Heart left ventricle (tissue), 16 donors: ENCODE measurements at regions not wholly inside any gene's neighbourhood (a gene's known extent, or its start where the extent isn't known, plus 50 kb on each side); places are given as distances from the start of the nearest gene placed in this dataset.

ENCODE experiments used
- ATAC-seq, 4 donors: fragments of 200-7000 bp; cut with Tn5 transposase; one replicate each; pipeline ENCODE4 v1.9.1; 2020 to 2022; ENCODE audit warnings: moderate library complexity in 4 of 4, mild to moderate bottlenecking in 3 of 4, moderate number of reproducible peaks in 1 of 4
- DNase-seq, 5 donors: peaks; one replicate each; pipeline ENCODE4 v3.0.0-alpha.2; 2020
- H3K27ac ChIP-seq, 12 donors: fragments of 200-600 bp; sonication (generic) in 4 of 12; one replicate each; pipeline versions ENCODE4 v1.5.0 to v1.8.0; 2016 to 2022; ENCODE audit warnings: mild to moderate bottlenecking in 2 of 12
- H3K27me3 ChIP-seq, 9 donors: fragments of 200-600 bp; sonication (generic) in 2 of 9; one replicate each; pipeline versions ENCODE4 v1.5.1 to v1.8.0; 2016 to 2022; ENCODE audit warnings: mild to moderate bottlenecking in 3 of 9
- H3K36me3 ChIP-seq, 9 donors: fragments of 200-600 bp; sonication (generic) in 2 of 9; one replicate each; pipeline versions ENCODE4 v1.5.0 to v1.8.0; 2018 to 2022; ENCODE audit warnings: mild to moderate bottlenecking in 2 of 9
- H3K4me1 ChIP-seq, 12 donors: fragments of 200-600 bp; sonication (generic) in 4 of 12; one replicate each; pipeline versions ENCODE4 v1.5.0 to v1.8.0; 2016 to 2022; ENCODE audit warnings: mild to moderate bottlenecking in 3 of 12
- H3K4me3 ChIP-seq, 12 donors: fragments of 200-600 bp; sonication (generic) in 4 of 12; one replicate each; pipeline versions ENCODE4 v1.5.0 to v1.8.0; 2017 to 2022; ENCODE audit warnings: mild to moderate bottlenecking in 9 of 12, moderate library complexity in 4 of 12
- H3K9me3 ChIP-seq, 12 donors: fragments of 200-600 bp; sonication (generic) in 4 of 12; one replicate each; pipeline versions ENCODE4 v1.5.0 to v1.8.0; 2016 to 2022; ENCODE audit warnings: mild to moderate bottlenecking in 1 of 12
- POLR2A ChIP-seq, 2 donors: fragments of 450-650 bp; IDR thresholded peaks; one replicate each; pipeline ENCODE4 v1.6.1; 2017; ENCODE audit warnings: antibody characterized with exemption in 2 of 2, mild to moderate bottlenecking in 2 of 2, moderate library complexity in 2 of 2
- WGBS, 4 donors: extraction: QIAGEN DNeasy Blood & Tissue Kit in 2 of 4; methylation state at CpG; one replicate each; pipeline versions ENCODE4 v1.1.5 to v1.1.7; 2013 to 2018; 5-methylcytosine and 5-hydroxymethylcytosine counted together
- intact Hi-C, 10 donors: fragments of 100-400 bp; cut with DNase I; formaldehyde crosslinking; loops; one replicate each; pipeline versions ENCODE4 v1.11.1 to v1.14.2; 2022
- TF ChIP-seq, protein P1 (sequence below), 12 donors: fragments of 200-600 bp; sonication (generic) in 4 of 12; IDR thresholded peaks; one replicate each; pipeline versions ENCODE4 v1.5.0 to v1.8.0; 2018 to 2022; ENCODE audit warnings: antibody characterized with exemption in 12 of 12, mild to moderate bottlenecking in 5 of 12
- donor health status: ischemic (EF 13 %, LVEDD 7.1; RV severe dilation, severe dysfunction).
- donor health status: healthy with polysubstance abuse.
- donor health status: DM: no; HTN: yes; CAD: no.
- donor health status: DM: no; HTN: no; CAD: no.
- donor health status: ischemic (EF 25% LVEDD 6.9; RV normal size, moderate dysfunction).
- donor health status: ischemic (EF 25% LVEDD 5.7; RV mildly dilated, moderate dysfunction).
- donor health status: healthy.
- donor health status: DM: yes; HTN: yes; CAD: no.
- donor health status: ischemic (EF 35%, LVEDD 5.7; RV mildly dilated, moderate dysfunction).
- donor health status: nonischemic (EF 11% LVEDD 7.7; RV severe dilation, severe dysfunction).
- donor health status: DM: yes; HTN: yes; CAD: no.
- donor health status: PGD.
- donor health status: ischemic (EF 29% LVEDD 5.4; RV normal size, mild dysfunction).
- donor health status: nonischemic (EF 23%, LVEDD 6.1; RV moderate dilation, normal function).

DNA sequence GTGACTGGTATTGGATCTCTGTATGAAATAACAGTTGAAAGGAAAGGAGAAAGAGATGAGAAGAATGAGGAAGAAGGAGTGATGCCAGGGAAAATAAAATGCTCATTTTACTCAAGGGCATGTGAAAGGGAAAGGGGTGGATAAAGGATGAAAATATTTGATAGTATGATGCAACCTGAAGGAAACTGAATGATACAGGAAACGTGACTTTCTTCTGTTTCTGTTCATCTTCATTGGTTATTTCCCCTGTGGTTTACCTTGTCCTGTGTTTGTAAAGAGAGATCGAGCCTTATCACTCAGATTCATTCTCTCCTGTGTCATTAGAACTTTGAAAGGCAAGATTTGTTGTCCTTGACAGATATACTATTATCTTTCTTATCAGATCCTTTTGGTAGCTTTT is 243.6 kb upstream of the SLITRK3 start:
- Histone ChIP-seq H3K36me3 (no peaks in the 10 kb centered on the region), H3K27ac (no peak overlapping the region), H3K4me3 (no peak overlapping the region), H3K9me3 (peaks cover 0 to 10% (median 0%) of the 10 kb centered on the region in 12 donors), H3K4me1 (no peaks in the 10 kb centered on the region), H3K27me3 (no peaks in the 10 kb centered on the region)
- DNase-seq (no peak), ATAC-seq (no peak)
- intact Hi-C loops: no loop called here
- 29 to 43% (median 36%) methylated on average over 2 of the region's 2 CpGs for WGBS, 4 donors
- TF ChIP-seq, protein P1, sequence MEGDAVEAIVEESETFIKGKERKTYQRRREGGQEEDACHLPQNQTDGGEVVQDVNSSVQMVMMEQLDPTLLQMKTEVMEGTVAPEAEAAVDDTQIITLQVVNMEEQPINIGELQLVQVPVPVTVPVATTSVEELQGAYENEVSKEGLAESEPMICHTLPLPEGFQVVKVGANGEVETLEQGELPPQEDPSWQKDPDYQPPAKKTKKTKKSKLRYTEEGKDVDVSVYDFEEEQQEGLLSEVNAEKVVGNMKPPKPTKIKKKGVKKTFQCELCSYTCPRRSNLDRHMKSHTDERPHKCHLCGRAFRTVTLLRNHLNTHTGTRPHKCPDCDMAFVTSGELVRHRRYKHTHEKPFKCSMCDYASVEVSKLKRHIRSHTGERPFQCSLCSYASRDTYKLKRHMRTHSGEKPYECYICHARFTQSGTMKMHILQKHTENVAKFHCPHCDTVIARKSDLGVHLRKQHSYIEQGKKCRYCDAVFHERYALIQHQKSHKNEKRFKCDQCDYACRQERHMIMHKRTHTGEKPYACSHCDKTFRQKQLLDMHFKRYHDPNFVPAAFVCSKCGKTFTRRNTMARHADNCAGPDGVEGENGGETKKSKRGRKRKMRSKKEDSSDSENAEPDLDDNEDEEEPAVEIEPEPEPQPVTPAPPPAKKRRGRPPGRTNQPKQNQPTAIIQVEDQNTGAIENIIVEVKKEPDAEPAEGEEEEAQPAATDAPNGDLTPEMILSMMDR (IDR thresholded peaks at IDR 0.05): no peak

DNA sequence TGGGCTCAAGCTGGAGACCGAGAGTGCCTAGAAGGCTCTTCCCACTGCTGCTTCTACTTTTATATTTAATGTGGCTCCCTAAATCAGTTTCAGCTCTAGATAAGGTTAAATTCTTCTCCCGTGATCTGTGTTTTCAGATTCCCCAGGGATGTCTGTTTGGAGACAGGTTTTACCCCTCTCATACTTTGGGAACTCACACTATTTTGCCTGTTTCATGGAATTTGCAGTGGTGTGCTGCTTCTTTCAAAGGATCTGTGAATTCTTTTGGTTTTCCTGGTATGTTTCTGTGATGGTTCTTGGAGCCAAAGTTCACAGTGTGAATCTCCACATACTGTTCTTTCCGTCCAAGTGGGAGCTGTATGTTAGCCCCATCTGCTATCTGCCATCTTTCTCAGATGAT is 238.3 kb upstream of the SLITRK3 start:
- ATAC-seq: no peak
- no peak for DNase-seq
- Histone ChIP-seq H3K9me3 (peaks cover 0 to 20% (median 0%) of the 10 kb centered on the region in 12 donors), H3K36me3 (no peaks in the 10 kb centered on the region), H3K27me3 (no peaks in the 10 kb centered on the region), H3K27ac (no peak overlapping the region), H3K4me3 (no peak overlapping the region), H3K4me1 (no peaks in the 10 kb centered on the region)
- intact Hi-C loops: no loop called here
- no peak for TF ChIP-seq POLR2A (IDR thresholded peaks at IDR 0.05)
- TF ChIP-seq, protein P1 (IDR thresholded peaks at IDR 0.05): no peak
- 64 to 83% (median 72%) methylated on average over 3 of the region's 3 CpGs for WGBS, 4 donors

DNA sequence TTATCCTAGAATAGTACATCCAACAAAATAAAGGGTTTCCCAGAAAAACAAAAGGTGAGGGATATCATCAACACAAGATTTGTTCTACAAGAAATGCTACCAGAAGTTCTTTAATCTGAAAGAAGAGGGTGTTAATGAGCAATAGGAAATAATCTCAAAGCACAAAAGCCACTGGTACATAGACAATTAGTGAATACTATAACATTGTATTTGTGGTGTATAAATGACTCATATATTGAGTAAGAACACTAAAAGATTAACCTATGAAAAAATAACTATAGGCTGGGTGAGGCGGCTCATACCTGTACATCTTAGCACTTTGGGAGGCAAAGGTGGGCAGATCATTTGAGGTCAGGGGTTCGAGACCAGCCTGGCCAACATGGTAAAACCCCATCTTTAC is 210.2 kb upstream of the SLITRK3 start:
- TF ChIP-seq, protein P1 (IDR thresholded peaks at IDR 0.05): no peak
- no peak for TF ChIP-seq POLR2A (IDR thresholded peaks at IDR 0.05)
- intact Hi-C loops: loop anchor here in 1 of 10 donors (2.0 kb wide), 1 partner anchor 28 kb away; no protein-coding TSS in a partner anchor

DNA sequence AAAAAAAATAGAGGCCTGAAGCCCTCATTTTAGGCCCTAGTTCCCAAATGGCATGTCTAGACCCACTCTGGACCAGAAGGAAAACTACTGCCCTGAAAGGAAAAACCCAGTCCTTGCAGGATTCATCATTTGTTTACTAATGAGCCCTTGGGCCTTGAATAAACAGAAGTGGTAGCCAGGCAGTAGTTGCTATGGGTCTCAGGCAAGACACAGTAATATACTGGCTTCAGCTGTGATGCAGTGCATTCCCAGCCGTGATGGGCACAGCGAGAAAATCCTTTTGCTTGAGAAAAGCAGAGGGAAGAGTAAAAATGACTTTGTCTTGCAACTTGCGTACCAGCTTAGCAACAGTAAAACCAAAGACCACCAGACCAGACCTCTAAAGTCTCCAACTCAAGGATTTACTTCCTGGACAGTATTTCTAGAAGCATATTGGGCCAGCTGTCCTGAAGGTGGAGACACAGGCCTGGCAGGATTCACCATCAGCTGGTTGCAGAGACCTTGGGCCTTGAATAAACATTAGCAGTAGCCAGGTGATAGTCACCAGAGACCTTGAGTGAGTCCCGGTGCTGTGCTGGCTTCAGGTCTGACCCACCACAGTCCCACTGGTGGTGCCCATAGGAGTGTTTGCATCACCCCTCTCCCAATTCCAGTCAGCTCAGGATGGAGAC is 208.3 kb upstream of the SLITRK3 start:
- Histone ChIP-seq H3K27ac (no peak overlapping the region), H3K4me3 (no peak overlapping the region), H3K27me3 (no peaks in the 10 kb centered on the region), H3K9me3 (no peaks in the 10 kb centered on the region), H3K36me3 (no peaks in the 10 kb centered on the region), H3K4me1 (no peaks in the 10 kb centered on the region)
- DNase-seq (no peak), ATAC-seq (no peak)
- WGBS, 4 donors: 74 to 83% (median 76%) methylated on average over 4 of the region's 4 CpGs
- TF ChIP-seq POLR2A (IDR thresholded peaks at IDR 0.05): no peak
- TF ChIP-seq, protein P1 (IDR thresholded peaks at IDR 0.05): no peak
- intact Hi-C loops: no loop called here

More for the DNA sequence above, 210.2 kb upstream of the SLITRK3 start:
- Histone ChIP-seq H3K27me3 (no peaks in the 10 kb centered on the region), H3K4me1 (no peaks in the 10 kb centered on the region), H3K4me3 (no peak overlapping the region), H3K36me3 (no peaks in the 10 kb centered on the region), H3K27ac (no peak overlapping the region), H3K9me3 (no peaks in the 10 kb centered on the region)
- DNase-seq (no peak), ATAC-seq (no peak)
- 72 to 85% (median 82%) methylated on average over 2 of the region's 2 CpGs for WGBS, 4 donors
